Neural crest cell (in vitro differentiated cells): ENCODE measurements at regions not wholly inside any gene's neighbourhood (a gene's known extent, or its start where the extent isn't known, plus 50 kb on each side); places are given as distances from the start of the nearest gene placed in this dataset.

Source experiments
- DNase-seq: peaks from one replicate; pipeline ENCODE4 v3.0.0; 2021; ENCODE audit warnings: low read depth, mixed read lengths, low spot score
- H3K27ac Mint-ChIP-seq: one replicate; pipeline ENCODE4 v1.8.0; 2021; ENCODE audit warnings: mild to moderate bottlenecking, mixed read lengths; ENCODE audit not compliant: unreplicated experiment
- H3K27me3 Mint-ChIP-seq: 2 replicates; pipeline ENCODE4 v1.8.0; 2021; ENCODE audit warnings: low read depth, mild to moderate bottlenecking, mixed read lengths
- H3K36me3 Mint-ChIP-seq: 2 replicates; pipeline ENCODE4 v1.8.0; 2021; ENCODE audit warnings: low read depth, mild to moderate bottlenecking, mixed read lengths
- H3K4me1 Mint-ChIP-seq: 2 replicates; pipeline ENCODE4 v1.8.0; 2021; ENCODE audit warnings: mixed read lengths
- H3K4me3 Mint-ChIP-seq: one replicate; pipeline ENCODE4 v1.8.0; 2021; ENCODE audit warnings: mild to moderate bottlenecking, mixed read lengths
- H3K9me3 Mint-ChIP-seq: 2 replicates; pipeline ENCODE4 v1.8.0; 2021; ENCODE audit warnings: mixed read lengths
- TF ChIP-seq, protein P1 (sequence below): fragments of 200-600 bp; sonication (generic); conservative IDR thresholded peaks from 2 replicates; pipeline ENCODE4 v1.5.0; 2021; ENCODE audit warnings: antibody characterized with exemption, mild to moderate bottlenecking

- TF ChIP-seq, protein P1, sequence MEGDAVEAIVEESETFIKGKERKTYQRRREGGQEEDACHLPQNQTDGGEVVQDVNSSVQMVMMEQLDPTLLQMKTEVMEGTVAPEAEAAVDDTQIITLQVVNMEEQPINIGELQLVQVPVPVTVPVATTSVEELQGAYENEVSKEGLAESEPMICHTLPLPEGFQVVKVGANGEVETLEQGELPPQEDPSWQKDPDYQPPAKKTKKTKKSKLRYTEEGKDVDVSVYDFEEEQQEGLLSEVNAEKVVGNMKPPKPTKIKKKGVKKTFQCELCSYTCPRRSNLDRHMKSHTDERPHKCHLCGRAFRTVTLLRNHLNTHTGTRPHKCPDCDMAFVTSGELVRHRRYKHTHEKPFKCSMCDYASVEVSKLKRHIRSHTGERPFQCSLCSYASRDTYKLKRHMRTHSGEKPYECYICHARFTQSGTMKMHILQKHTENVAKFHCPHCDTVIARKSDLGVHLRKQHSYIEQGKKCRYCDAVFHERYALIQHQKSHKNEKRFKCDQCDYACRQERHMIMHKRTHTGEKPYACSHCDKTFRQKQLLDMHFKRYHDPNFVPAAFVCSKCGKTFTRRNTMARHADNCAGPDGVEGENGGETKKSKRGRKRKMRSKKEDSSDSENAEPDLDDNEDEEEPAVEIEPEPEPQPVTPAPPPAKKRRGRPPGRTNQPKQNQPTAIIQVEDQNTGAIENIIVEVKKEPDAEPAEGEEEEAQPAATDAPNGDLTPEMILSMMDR: no peak
- no peaks in the 10 kb centered on the region for H3K36me3 Mint-ChIP-seq
- no peaks in the 10 kb centered on the region for H3K27me3 Mint-ChIP-seq
- H3K9me3 Mint-ChIP-seq: no peaks in the 10 kb centered on the region
- H3K4me1 Mint-ChIP-seq: no peaks in the 10 kb centered on the region
- no peak for DNase-seq
- no peak overlapping the region for H3K4me3 Mint-ChIP-seq
- no peak overlapping the region for H3K27ac Mint-ChIP-seq
Observed at GRCh38 chr9:113775749-113776148, 100.4 kb upstream of the ZNF618 start.

DNA sequence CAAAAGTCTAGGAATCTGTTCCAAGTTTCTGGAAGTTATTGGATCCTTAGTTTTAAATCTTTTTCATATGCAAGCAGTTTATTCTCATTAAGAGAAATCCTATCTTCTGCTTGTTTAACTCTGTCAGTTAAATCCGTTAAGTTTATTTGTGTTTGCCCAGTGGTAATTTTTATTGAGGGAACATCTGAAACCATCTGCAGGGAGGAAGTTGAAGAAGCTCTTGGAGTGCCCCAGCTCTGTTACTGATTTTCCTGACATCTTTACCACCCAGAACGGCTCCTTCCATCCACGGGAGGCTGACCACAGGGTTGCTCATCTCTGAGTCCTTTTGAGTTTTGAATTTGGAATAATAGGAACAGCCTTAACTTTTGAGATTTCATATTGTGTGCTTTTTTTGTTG is 99.9 kb upstream of the ZNF618 start:
- H3K4me1 Mint-ChIP-seq: no peaks in the 10 kb centered on the region
- no peak for DNase-seq
- H3K4me3 Mint-ChIP-seq: no peak overlapping the region
- TF ChIP-seq, protein P1: no peak
- H3K27ac Mint-ChIP-seq: no peak overlapping the region
- H3K27me3 Mint-ChIP-seq: no peaks in the 10 kb centered on the region
- no peaks in the 10 kb centered on the region for H3K36me3 Mint-ChIP-seq
- H3K9me3 Mint-ChIP-seq: no peaks in the 10 kb centered on the region

DNA sequence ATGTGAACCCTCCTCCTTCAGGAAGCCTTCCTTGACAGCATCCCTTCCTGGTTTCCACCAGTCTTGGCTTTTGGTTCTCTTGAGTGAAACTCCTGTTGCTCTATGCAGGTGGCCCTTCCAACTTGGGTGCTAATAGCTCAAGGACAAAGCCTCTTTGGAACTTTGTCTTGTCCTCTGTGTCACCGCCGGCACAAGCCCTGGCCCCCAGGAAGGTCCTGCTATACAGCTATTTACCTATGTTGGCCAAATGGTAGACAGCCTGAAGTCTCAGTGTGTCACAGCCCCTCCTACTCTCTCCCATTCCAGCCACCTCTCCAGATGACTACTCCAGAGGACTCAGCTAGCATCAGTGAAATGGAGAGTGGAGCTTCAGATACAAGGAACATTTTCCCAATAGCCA is 94.7 kb upstream of the ZNF618 start:
- no peak overlapping the region for H3K4me3 Mint-ChIP-seq
- no peaks in the 10 kb centered on the region for H3K36me3 Mint-ChIP-seq
- no peaks in the 10 kb centered on the region for H3K4me1 Mint-ChIP-seq
- H3K9me3 Mint-ChIP-seq: peaks cover 4% of the 10 kb centered on the region
- no peak for DNase-seq
- H3K27me3 Mint-ChIP-seq: peaks cover 3% of the 10 kb centered on the region
- TF ChIP-seq, protein P1: no peak
- H3K27ac Mint-ChIP-seq: no peak overlapping the region

GRCh38 chr9:113781896-113782295 is 94.2 kb upstream of the ZNF618 start:
- no peak overlapping the region for H3K27ac Mint-ChIP-seq
- DNase-seq: no peak
- TF ChIP-seq, protein P1: no peak
- H3K4me1 Mint-ChIP-seq: no peaks in the 10 kb centered on the region
- no peak overlapping the region for H3K4me3 Mint-ChIP-seq
- no peaks in the 10 kb centered on the region for H3K36me3 Mint-ChIP-seq
- H3K9me3 Mint-ChIP-seq: peaks cover 4% of the 10 kb centered on the region
- H3K27me3 Mint-ChIP-seq: peaks cover 3% of the 10 kb centered on the region

DNA sequence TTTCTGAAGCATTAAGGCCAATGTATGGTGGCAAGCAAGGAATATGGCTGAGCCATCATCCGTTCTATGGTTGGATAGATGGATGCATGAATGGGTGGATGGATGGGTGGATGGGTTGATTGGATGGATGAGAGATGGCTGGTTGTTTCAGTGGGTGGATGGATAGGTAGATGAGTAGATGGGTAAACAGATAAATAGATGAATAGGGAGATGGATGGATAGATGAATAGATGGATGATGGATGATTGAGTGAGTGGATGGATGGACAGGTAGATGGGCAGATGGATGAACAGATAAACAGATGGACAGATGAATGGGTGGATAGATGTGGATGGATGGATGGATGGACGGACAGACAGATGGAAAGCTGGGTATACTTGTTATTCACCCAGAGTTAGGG is 92.6 kb upstream of the ZNF618 start:
- no peak overlapping the region for H3K4me3 Mint-ChIP-seq
- H3K27me3 Mint-ChIP-seq: peaks cover 3% of the 10 kb centered on the region
- TF ChIP-seq, protein P1: no peak
- H3K4me1 Mint-ChIP-seq: no peaks in the 10 kb centered on the region
- H3K9me3 Mint-ChIP-seq: peaks cover 4% of the 10 kb centered on the region
- H3K36me3 Mint-ChIP-seq: no peaks in the 10 kb centered on the region
- no peak overlapping the region for H3K27ac Mint-ChIP-seq
- no peak for DNase-seq

GRCh38 chr9:113785334-113785733 is 90.8 kb upstream of the ZNF618 start:
- H3K36me3 Mint-ChIP-seq: no peaks in the 10 kb centered on the region
- H3K9me3 Mint-ChIP-seq: peaks cover 4% of the 10 kb centered on the region
- TF ChIP-seq, protein P1: no peak
- H3K4me3 Mint-ChIP-seq: no peak overlapping the region
- no peak for DNase-seq
- H3K27ac Mint-ChIP-seq: no peak overlapping the region
- H3K27me3 Mint-ChIP-seq: peaks cover 3% of the 10 kb centered on the region
- H3K4me1 Mint-ChIP-seq: no peaks in the 10 kb centered on the region
